CD4-positive, CD25-positive, alpha-beta regulatory T cell (primary cell): ENCODE measurements at regions not wholly inside any gene's neighbourhood (a gene's known extent, or its start where the extent isn't known, plus 50 kb on each side); places are given as distances from the start of the nearest gene placed in this dataset.

Experiments used
- ATAC-seq, 2 donors: fragments of 150-1000 bp; cut with Tn5 transposase; one replicate each; pipeline ENCODE4 v1.10.0; 2021; ENCODE audit warnings: low read depth in 2 of 2, moderate number of reproducible peaks in 2 of 2, moderate library complexity in 1 of 2
- DNase-seq, 3 donors: peaks; one replicate each; pipeline versions ENCODE4 v3.0.0 to v3.0.0-alpha.2; 2012 to 2022; ENCODE audit warnings: mixed read lengths in 1 of 3
- H3K27ac ChIP-seq: one replicate; pipeline ENCODE4 v1.7.0; 2013; ENCODE audit warnings: mild to moderate bottlenecking, low read length; ENCODE audit not compliant: insufficient read depth, poor library complexity, severe bottlenecking
- H3K27me3 ChIP-seq: one replicate; pipeline ENCODE4 v1.7.0; 2013; ENCODE audit warnings: low read length; ENCODE audit not compliant: control insufficient read depth, insufficient read depth
- H3K36me3 ChIP-seq: one replicate; pipeline ENCODE4 v1.7.0; 2013; ENCODE audit warnings: mild to moderate bottlenecking, low read length, moderate library complexity; ENCODE audit not compliant: control insufficient read depth, insufficient read depth
- H3K4me1 ChIP-seq: 2 replicates; pipeline ENCODE4 v1.7.0; 2013; ENCODE audit warnings: mild to moderate bottlenecking, low read length; ENCODE audit not compliant: insufficient read depth, control insufficient read depth, poor library complexity, severe bottlenecking
- H3K4me3 ChIP-seq: one replicate; pipeline ENCODE4 v1.7.0; 2013; ENCODE audit warnings: low read depth, mild to moderate bottlenecking, low read length, moderate library complexity
- H3K9me3 ChIP-seq, 2 experiments: 1 replicate in 1 of 2; 2 replicates in 1 of 2; pipeline ENCODE4 v1.7.0; 2013; ENCODE audit warnings: low read length in 2 of 2, mild to moderate bottlenecking in 1 of 2, moderate library complexity in 1 of 2; ENCODE audit not compliant: control insufficient read depth in 2 of 2
- H3K27ac Mint-ChIP-seq, 3 donors: one replicate each; pipeline ENCODE4 v1.8.0; 2020 to 2022; ENCODE audit warnings: mild to moderate bottlenecking in 3 of 3, mixed read lengths in 3 of 3, moderate library complexity in 2 of 3
- H3K27me3 Mint-ChIP-seq: one replicate; pipeline ENCODE4 v1.8.0; 2022; ENCODE audit warnings: mild to moderate bottlenecking, mixed read lengths
- H3K36me3 Mint-ChIP-seq: one replicate; pipeline ENCODE4 v1.8.0; 2020; ENCODE audit warnings: mixed read lengths
- H3K4me1 Mint-ChIP-seq, 4 donors: one replicate each; pipeline ENCODE4 v1.8.0; 2020 to 2022; ENCODE audit warnings: mixed read lengths in 4 of 4, mild to moderate bottlenecking in 1 of 4
- H3K4me3 Mint-ChIP-seq, 4 donors: one replicate each; pipeline ENCODE4 v1.8.0; 2020 to 2022; ENCODE audit warnings: mild to moderate bottlenecking in 4 of 4, mixed read lengths in 4 of 4, moderate library complexity in 3 of 4
- H3K9me3 Mint-ChIP-seq, 7 donors: one replicate each; pipeline ENCODE4 v1.8.0; 2020 to 2022; ENCODE audit warnings: mixed read lengths in 7 of 7, mild to moderate bottlenecking in 3 of 7, moderate library complexity in 2 of 7

- H3K9me3 ChIP-seq = no peaks in the 10 kb centered on the region
- no peaks in the 10 kb centered on the region for H3K27me3 ChIP-seq
- Mint-ChIP-seq H3K9me3 (peaks cover 0 to 9% (median 3%) of the 10 kb centered on the region in 7 donors), H3K27me3 (no peaks in the 10 kb centered on the region), H3K36me3 (no peaks in the 10 kb centered on the region), H3K27ac (no peak overlapping the region), H3K4me1 (no peaks in the 10 kb centered on the region), H3K4me3 (no peak overlapping the region)
- no peak overlapping the region for H3K27ac ChIP-seq
- H3K4me1 ChIP-seq = no peaks in the 10 kb centered on the region
- no peak overlapping the region for H3K4me3 ChIP-seq
- no peaks in the 10 kb centered on the region for H3K36me3 ChIP-seq
- ATAC-seq = no peak
- no peak for DNase-seq
These were observed 542.6 kb upstream of the KLHL29 start for GRCh38 chr2:22842205-22842869.

GRCh38 chr2:22843919-22844537, 541.0 kb upstream of the KLHL29 start:
- no peak overlapping the region for H3K27ac ChIP-seq
- H3K4me1 Mint-ChIP-seq = no peaks in the 10 kb centered on the region
- no peak overlapping the region for H3K4me3 Mint-ChIP-seq
- no peaks in the 10 kb centered on the region for H3K4me1 ChIP-seq
- H3K36me3 Mint-ChIP-seq = no peaks in the 10 kb centered on the region
- DNase-seq = no peak
- no peak overlapping the region for H3K4me3 ChIP-seq
- H3K9me3 Mint-ChIP-seq = peaks cover 0 to 8% (median 3%) of the 10 kb centered on the region in 7 donors
- no peaks in the 10 kb centered on the region for H3K9me3 ChIP-seq
- H3K36me3 ChIP-seq = no peaks in the 10 kb centered on the region
- no peaks in the 10 kb centered on the region for H3K27me3 Mint-ChIP-seq
- no peak for ATAC-seq
- H3K27ac Mint-ChIP-seq = no peak overlapping the region
- H3K27me3 ChIP-seq = no peaks in the 10 kb centered on the region

GRCh38 chr2:22850310-22850709, 534.7 kb upstream of the KLHL29 start:
- H3K9me3 ChIP-seq = peaks cover 0 to 4% of the 10 kb centered on the region in 2 experiments
- no peak overlapping the region for H3K27ac ChIP-seq
- DNase-seq = no peak
- H3K27me3 ChIP-seq = no peaks in the 10 kb centered on the region
- Mint-ChIP-seq H3K27me3 (peaks cover 4% of the 10 kb centered on the region), H3K4me3 (no peak overlapping the region), H3K4me1 (no peaks in the 10 kb centered on the region), H3K27ac (no peak overlapping the region), H3K9me3 (peaks cover 0 to 17% (median 5%) of the 10 kb centered on the region in 7 donors), H3K36me3 (no peaks in the 10 kb centered on the region)
- H3K4me3 ChIP-seq = no peak overlapping the region
- no peaks in the 10 kb centered on the region for H3K36me3 ChIP-seq
- no peak for ATAC-seq
- H3K4me1 ChIP-seq = no peaks in the 10 kb centered on the region

GRCh38 chr2:22854588-22854987, 530.4 kb upstream of the KLHL29 start:
- peaks cover 2 to 6% of the 10 kb centered on the region in 2 experiments for H3K9me3 ChIP-seq
- peaks cover 4% of the 10 kb centered on the region for H3K27me3 Mint-ChIP-seq
- ATAC-seq (no peak), DNase-seq (no peak)
- no peaks in the 10 kb centered on the region for H3K4me1 ChIP-seq
- H3K4me3 ChIP-seq = no peak overlapping the region
- no peaks in the 10 kb centered on the region for H3K27me3 ChIP-seq
- H3K4me3 Mint-ChIP-seq = no peak overlapping the region
- no peak overlapping the region for H3K27ac ChIP-seq
- no peaks in the 10 kb centered on the region for H3K4me1 Mint-ChIP-seq
- H3K36me3 ChIP-seq = no peaks in the 10 kb centered on the region
- H3K36me3 Mint-ChIP-seq = no peaks in the 10 kb centered on the region
- peaks cover 0 to 18% (median 5%) of the 10 kb centered on the region in 7 donors for H3K9me3 Mint-ChIP-seq
- H3K27ac Mint-ChIP-seq = no peak overlapping the region

GRCh38 chr2:22855081-22855480, 529.9 kb upstream of the KLHL29 start:
- Histone ChIP-seq H3K27me3 (no peaks in the 10 kb centered on the region), H3K27ac (no peak overlapping the region), H3K36me3 (no peaks in the 10 kb centered on the region), H3K4me1 (no peaks in the 10 kb centered on the region), H3K9me3 (peaks cover 2 to 6% of the 10 kb centered on the region in 2 experiments), H3K4me3 (no peak overlapping the region)
- Mint-ChIP-seq H3K36me3 (no peaks in the 10 kb centered on the region), H3K27me3 (peaks cover 4% of the 10 kb centered on the region), H3K4me1 (no peaks in the 10 kb centered on the region), H3K9me3 (peaks cover 0 to 18% (median 5%) of the 10 kb centered on the region in 7 donors), H3K4me3 (no peak overlapping the region), H3K27ac (no peak overlapping the region)
- no peak for DNase-seq
- ATAC-seq = no peak

GRCh38 chr2:22855761-22856184, 529.2 kb upstream of the KLHL29 start:
- peaks cover 4% of the 10 kb centered on the region for H3K27me3 Mint-ChIP-seq
- Histone ChIP-seq H3K4me3 (no peak overlapping the region), H3K4me1 (no peaks in the 10 kb centered on the region), H3K27me3 (no peaks in the 10 kb centered on the region), H3K27ac (no peak overlapping the region), H3K36me3 (no peaks in the 10 kb centered on the region), H3K9me3 (peaks cover 2 to 6% of the 10 kb centered on the region in 2 experiments)
- peaks cover 0 to 18% (median 2%) of the 10 kb centered on the region in 7 donors for H3K9me3 Mint-ChIP-seq
- no peak overlapping the region for H3K4me3 Mint-ChIP-seq
- no peaks in the 10 kb centered on the region for H3K4me1 Mint-ChIP-seq
- no peaks in the 10 kb centered on the region for H3K36me3 Mint-ChIP-seq
- DNase-seq = no peak
- H3K27ac Mint-ChIP-seq = no peak overlapping the region
- no peak for ATAC-seq

GRCh38 chr2:22867973-22868372, 517.0 kb upstream of the KLHL29 start:
- no peaks in the 10 kb centered on the region for H3K4me1 ChIP-seq
- Mint-ChIP-seq H3K27ac (no peak overlapping the region), H3K4me3 (no peak overlapping the region), H3K4me1 (no peaks in the 10 kb centered on the region), H3K36me3 (no peaks in the 10 kb centered on the region), H3K9me3 (peaks cover 0 to 4% (median 1%) of the 10 kb centered on the region in 7 donors), H3K27me3 (no peaks in the 10 kb centered on the region)
- H3K9me3 ChIP-seq = no peaks in the 10 kb centered on the region
- H3K27me3 ChIP-seq = no peaks in the 10 kb centered on the region
- no peak overlapping the region for H3K27ac ChIP-seq
- no peak for DNase-seq
- no peaks in the 10 kb centered on the region for H3K36me3 ChIP-seq
- ATAC-seq = no peak
- H3K4me3 ChIP-seq = no peak overlapping the region

GRCh38 chr2:22878121-22878520, 506.9 kb upstream of the KLHL29 start:
- DNase-seq (no peak), ATAC-seq (no peak)
- no peak overlapping the region for H3K4me3 Mint-ChIP-seq
- no peaks in the 10 kb centered on the region for H3K36me3 Mint-ChIP-seq
- H3K9me3 Mint-ChIP-seq = peaks cover 0 to 10% (median 5%) of the 10 kb centered on the region in 7 donors
- no peaks in the 10 kb centered on the region for H3K27me3 ChIP-seq
- no peaks in the 10 kb centered on the region for H3K4me1 Mint-ChIP-seq
- H3K27ac ChIP-seq = no peak overlapping the region
- no peaks in the 10 kb centered on the region for H3K9me3 ChIP-seq
- no peaks in the 10 kb centered on the region for H3K27me3 Mint-ChIP-seq
- no peaks in the 10 kb centered on the region for H3K4me1 ChIP-seq
- no peak overlapping the region for H3K27ac Mint-ChIP-seq
- H3K36me3 ChIP-seq = no peaks in the 10 kb centered on the region
- no peak overlapping the region for H3K4me3 ChIP-seq
